ENCODE measurements at regions not wholly inside any gene's neighbourhood (a gene's known extent, or its start where the extent isn't known, plus 50 kb on each side); places are given as distances from the start of the nearest gene placed in this dataset.
A peak's percentile ranks its signal among the peaks of the same experiment; 100 is the strongest.

GRCh38 chr14:58904776-58905175, 267.0 kb downstream of the DACT1 start:
- peak; percentile 34 for DNase-seq

GRCh38 chr14:58907803-58908202, 270.0 kb downstream of the DACT1 start:
- no peak for DNase-seq

GRCh38 chr14:58912287-58912686, 274.5 kb downstream of the DACT1 start:
- no peak for DNase-seq

GRCh38 chr14:58912799-58913432, 275.2 kb downstream of the DACT1 start:
- DNase-seq, result no peak

- DNase-seq, result no peak
These were observed 274.1 kb upstream of the DAAM1 start for GRCh38 chr14:58914279-58914855.

- DNase-seq, result no peak
These were observed 272.8 kb upstream of the DAAM1 start for GRCh38 chr14:58915646-58916045.

- peak; percentile 76 for DNase-seq
These were observed 270.3 kb upstream of the DAAM1 start for GRCh38 chr14:58918066-58918738.

- DNase-seq, result no peak
These were observed 269.2 kb upstream of the DAAM1 start for GRCh38 chr14:58919217-58919616.

- no peak for DNase-seq
These were observed 268.2 kb upstream of the DAAM1 start for GRCh38 chr14:58920230-58920629.

GRCh38 chr14:58922201-58922940, 266.1 kb upstream of the DAAM1 start:
- DNase-seq, result peak; percentile 44

- no peak for DNase-seq
These were observed 264.6 kb upstream of the DAAM1 start for GRCh38 chr14:58923751-58924405.

- peak; percentile 60 for DNase-seq
These were observed 246.8 kb upstream of the DAAM1 start for GRCh38 chr14:58941629-58942028.

- DNase-seq, result peak; percentile 74
These were observed 246.0 kb upstream of the DAAM1 start for GRCh38 chr14:58942516-58942915.

GRCh38 chr14:58944343-58944967, 244.0 kb upstream of the DAAM1 start:
- DNase-seq, result no peak

GRCh38 chr14:58944968-58945356, 243.5 kb upstream of the DAAM1 start:
- no peak for DNase-seq

GRCh38 chr14:58946431-58946830, 242.0 kb upstream of the DAAM1 start:
- no peak for DNase-seq

- DNase-seq, result peak; percentile 17
These were observed 241.3 kb upstream of the DAAM1 start for GRCh38 chr14:58947156-58947555.

GRCh38 chr14:58947814-58948445, 240.5 kb upstream of the DAAM1 start:
- no peak for DNase-seq

GRCh38 chr14:58950555-58950954, 237.9 kb upstream of the DAAM1 start:
- no peak for DNase-seq

GRCh38 chr14:58951143-58951542, 237.3 kb upstream of the DAAM1 start:
- no peak for DNase-seq

- DNase-seq, result no peak
These were observed 234.4 kb upstream of the DAAM1 start for GRCh38 chr14:58954052-58954451.

Measured in fibroblast of skin of back (primary cell).